Ishikawa (cell line): ENCODE measurements at regions not wholly inside any gene's neighbourhood (a gene's known extent, or its start where the extent isn't known, plus 50 kb on each side); places are given as distances from the start of the nearest gene placed in this dataset.

ENCODE experiments used
- CEBPB ChIP-seq: IDR thresholded peaks from 2 replicates; pipeline ENCODE4 v1.6.1; 2012
- CREB1 ChIP-seq: IDR thresholded peaks from 2 replicates; pipeline ENCODE4 v1.6.1; 2012; ENCODE audit warnings: low read depth
- EGR1 ChIP-seq: IDR thresholded peaks from 2 replicates; pipeline ENCODE4 v1.6.1; 2012
- EP300 ChIP-seq: IDR thresholded peaks from 2 replicates; pipeline ENCODE4 v1.6.1; 2012; ENCODE audit warnings: borderline replicate concordance
- FOXM1 ChIP-seq: IDR thresholded peaks from 2 replicates; pipeline ENCODE4 v1.6.1; 2012; ENCODE audit warnings: low read depth, borderline replicate concordance
- MAX ChIP-seq: IDR thresholded peaks from 2 replicates; pipeline ENCODE4 v1.6.1; 2012
- NFIC ChIP-seq: IDR thresholded peaks from 2 replicates; pipeline ENCODE4 v1.6.1; 2012
- RAD21 ChIP-seq: IDR thresholded peaks from 2 replicates; pipeline ENCODE4 v1.6.1; 2012; ENCODE audit warnings: low read depth
- REST ChIP-seq: IDR thresholded peaks from 2 replicates; pipeline ENCODE4 v1.6.1; 2012; ENCODE audit warnings: low read depth, mild to moderate bottlenecking
- TAF1 ChIP-seq: IDR thresholded peaks from 2 replicates; pipeline ENCODE4 v1.6.1; 2012; ENCODE audit warnings: low read depth, mild to moderate bottlenecking
- TCF12 ChIP-seq: IDR thresholded peaks from 2 replicates; pipeline ENCODE4 v1.6.1; 2012; ENCODE audit warnings: low read depth
- TEAD4 ChIP-seq: IDR thresholded peaks from 2 replicates; pipeline ENCODE4 v1.6.1; 2012
- YY1 ChIP-seq: IDR thresholded peaks from 2 replicates; pipeline ENCODE4 v1.6.1; 2012; ENCODE audit warnings: low read depth
- ZBTB7A ChIP-seq: IDR thresholded peaks from 2 replicates; pipeline ENCODE4 v1.6.1; 2012; ENCODE audit warnings: low read depth
- TF ChIP-seq, protein P1 (sequence below): IDR thresholded peaks from 2 replicates; pipeline ENCODE4 v1.6.1; 2012

DNA sequence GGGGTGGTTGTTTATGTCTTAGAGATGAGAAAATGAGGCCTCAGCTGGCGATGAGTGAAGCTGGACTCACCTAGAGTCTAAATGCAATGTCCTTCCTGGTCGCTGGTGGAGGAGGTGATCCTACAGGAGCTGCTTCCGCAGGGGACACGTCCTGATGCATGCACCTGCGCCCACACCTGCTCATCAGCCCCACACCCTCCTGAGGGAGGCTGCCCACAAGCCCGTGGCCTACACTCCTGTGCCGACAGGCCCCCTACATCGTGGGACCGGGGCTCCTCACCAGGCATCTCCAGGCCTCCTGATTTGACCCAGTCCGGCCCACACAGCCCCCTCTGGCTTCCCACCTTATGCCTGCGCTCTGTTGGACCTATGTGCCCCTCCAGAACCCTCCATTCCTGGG lies 857.2 kb downstream of the TBC1D22A start:
- no peak for TF ChIP-seq TEAD4
- no peak for TF ChIP-seq TCF12
- TF ChIP-seq REST = no peak
- no peak for TF ChIP-seq TAF1
- TF ChIP-seq CREB1 = no peak
- TF ChIP-seq CEBPB = no peak
- no peak for TF ChIP-seq EGR1
- no peak for TF ChIP-seq FOXM1
- TF ChIP-seq, protein P1, sequence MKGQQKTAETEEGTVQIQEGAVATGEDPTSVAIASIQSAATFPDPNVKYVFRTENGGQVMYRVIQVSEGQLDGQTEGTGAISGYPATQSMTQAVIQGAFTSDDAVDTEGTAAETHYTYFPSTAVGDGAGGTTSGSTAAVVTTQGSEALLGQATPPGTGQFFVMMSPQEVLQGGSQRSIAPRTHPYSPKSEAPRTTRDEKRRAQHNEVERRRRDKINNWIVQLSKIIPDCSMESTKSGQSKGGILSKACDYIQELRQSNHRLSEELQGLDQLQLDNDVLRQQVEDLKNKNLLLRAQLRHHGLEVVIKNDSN = no peak
- no peak for TF ChIP-seq MAX
- TF ChIP-seq YY1 = no peak
- no peak for TF ChIP-seq ZBTB7A
- TF ChIP-seq EP300 = no peak
- TF ChIP-seq RAD21 = no peak
- no peak for TF ChIP-seq NFIC

GRCh38 chr22:47618180-47619010 lies 855.9 kb downstream of the TBC1D22A start:
- TF ChIP-seq YY1 = no peak
- TF ChIP-seq EGR1 = no peak
- no peak for TF ChIP-seq RAD21
- TF ChIP-seq EP300 = no peak
- TF ChIP-seq CREB1 = no peak
- no peak for TF ChIP-seq NFIC
- TF ChIP-seq, protein P1 = no peak
- no peak for TF ChIP-seq ZBTB7A
- no peak for TF ChIP-seq REST
- TF ChIP-seq TEAD4 = no peak
- TF ChIP-seq TAF1 = no peak

- TF ChIP-seq, protein P1 = no peak
- no peak for TF ChIP-seq TCF12
These were observed 854.7 kb downstream of the TBC1D22A start for GRCh38 chr22:47617186-47617585.

DNA sequence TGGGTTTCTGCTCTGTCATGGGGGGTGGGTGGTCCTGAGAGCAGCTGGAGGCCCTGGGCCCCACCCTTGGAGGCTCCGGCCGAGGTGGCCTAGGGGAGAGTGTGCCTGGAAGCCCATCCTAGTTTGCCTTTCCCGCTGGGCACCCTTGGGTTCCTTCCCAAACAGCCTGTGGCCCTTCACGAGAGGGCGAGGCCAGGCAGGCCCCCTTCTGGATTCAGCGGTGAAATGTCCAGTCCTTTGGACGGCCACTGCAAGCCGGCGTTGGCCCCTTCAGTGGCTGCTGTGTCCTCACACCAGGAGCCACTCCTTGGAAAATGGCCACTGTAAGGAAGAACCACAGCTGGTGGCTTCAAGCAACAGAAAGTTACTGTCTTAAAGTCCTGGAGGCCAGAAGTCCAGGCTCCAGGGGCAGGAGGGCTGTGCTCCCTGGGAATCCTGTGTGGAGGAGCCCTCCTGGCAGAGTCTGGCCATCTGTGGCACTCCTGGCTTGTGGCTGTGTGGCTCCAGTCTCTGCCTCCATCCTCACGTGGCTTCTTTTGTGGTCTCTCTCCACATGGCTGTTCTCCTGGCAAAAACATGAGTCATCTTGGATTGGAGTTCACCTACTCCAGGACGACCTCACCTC lies 854.1 kb downstream of the TBC1D22A start:
- TF ChIP-seq TEAD4 = no peak
- TF ChIP-seq TAF1 = no peak
- TF ChIP-seq CREB1 = no peak
- no peak for TF ChIP-seq REST
- TF ChIP-seq, protein P1 = no peak
- TF ChIP-seq ZBTB7A = no peak
